ENCODE measurements at regions not wholly inside any gene's neighbourhood (a gene's known extent, or its start where the extent isn't known, plus 50 kb on each side); places are given as distances from the start of the nearest gene placed in this dataset.

DNA sequence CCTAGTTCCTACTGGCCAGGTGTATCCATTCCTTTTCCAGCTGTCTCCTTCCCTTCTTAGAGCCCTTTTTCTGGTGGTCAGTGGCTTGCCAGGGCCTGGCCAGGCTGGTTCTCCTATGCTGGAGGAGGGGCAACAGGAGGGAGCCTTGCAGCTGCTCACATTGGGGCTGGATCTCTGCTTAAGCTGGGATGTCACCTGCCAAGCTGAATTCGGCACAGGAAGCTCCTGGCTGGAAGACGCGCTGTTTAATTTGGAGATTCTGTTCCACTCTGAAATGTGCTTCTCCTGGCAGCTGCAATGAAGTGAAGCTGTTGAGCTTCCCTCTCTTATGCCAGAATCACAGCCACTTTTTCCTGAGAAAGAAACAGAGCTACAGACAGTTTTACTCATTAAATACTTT lies 56.0 kb upstream of the POU3F1 start:
- Histone ChIP-seq H3K27ac (no peak overlapping the region), H3K4me1 (ENCODE audit: low read depth) (no peaks in the 10 kb centered on the region), H3K27me3 (no peaks in the 10 kb centered on the region), H3K9me3 (ENCODE audit: low read depth) (no peaks in the 10 kb centered on the region), H3K36me3 (no peaks in the 10 kb centered on the region), H3K4me3 (no peak overlapping the region)
- no peak for DNase-seq (ENCODE audit: low read depth in 1 of 2, low spot score in 1 of 2)
- TF ChIP-seq, protein P1, sequence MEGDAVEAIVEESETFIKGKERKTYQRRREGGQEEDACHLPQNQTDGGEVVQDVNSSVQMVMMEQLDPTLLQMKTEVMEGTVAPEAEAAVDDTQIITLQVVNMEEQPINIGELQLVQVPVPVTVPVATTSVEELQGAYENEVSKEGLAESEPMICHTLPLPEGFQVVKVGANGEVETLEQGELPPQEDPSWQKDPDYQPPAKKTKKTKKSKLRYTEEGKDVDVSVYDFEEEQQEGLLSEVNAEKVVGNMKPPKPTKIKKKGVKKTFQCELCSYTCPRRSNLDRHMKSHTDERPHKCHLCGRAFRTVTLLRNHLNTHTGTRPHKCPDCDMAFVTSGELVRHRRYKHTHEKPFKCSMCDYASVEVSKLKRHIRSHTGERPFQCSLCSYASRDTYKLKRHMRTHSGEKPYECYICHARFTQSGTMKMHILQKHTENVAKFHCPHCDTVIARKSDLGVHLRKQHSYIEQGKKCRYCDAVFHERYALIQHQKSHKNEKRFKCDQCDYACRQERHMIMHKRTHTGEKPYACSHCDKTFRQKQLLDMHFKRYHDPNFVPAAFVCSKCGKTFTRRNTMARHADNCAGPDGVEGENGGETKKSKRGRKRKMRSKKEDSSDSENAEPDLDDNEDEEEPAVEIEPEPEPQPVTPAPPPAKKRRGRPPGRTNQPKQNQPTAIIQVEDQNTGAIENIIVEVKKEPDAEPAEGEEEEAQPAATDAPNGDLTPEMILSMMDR (IDR thresholded peaks at IDR 0.05; ENCODE audit: low read depth, low read length), result no peak

DNA sequence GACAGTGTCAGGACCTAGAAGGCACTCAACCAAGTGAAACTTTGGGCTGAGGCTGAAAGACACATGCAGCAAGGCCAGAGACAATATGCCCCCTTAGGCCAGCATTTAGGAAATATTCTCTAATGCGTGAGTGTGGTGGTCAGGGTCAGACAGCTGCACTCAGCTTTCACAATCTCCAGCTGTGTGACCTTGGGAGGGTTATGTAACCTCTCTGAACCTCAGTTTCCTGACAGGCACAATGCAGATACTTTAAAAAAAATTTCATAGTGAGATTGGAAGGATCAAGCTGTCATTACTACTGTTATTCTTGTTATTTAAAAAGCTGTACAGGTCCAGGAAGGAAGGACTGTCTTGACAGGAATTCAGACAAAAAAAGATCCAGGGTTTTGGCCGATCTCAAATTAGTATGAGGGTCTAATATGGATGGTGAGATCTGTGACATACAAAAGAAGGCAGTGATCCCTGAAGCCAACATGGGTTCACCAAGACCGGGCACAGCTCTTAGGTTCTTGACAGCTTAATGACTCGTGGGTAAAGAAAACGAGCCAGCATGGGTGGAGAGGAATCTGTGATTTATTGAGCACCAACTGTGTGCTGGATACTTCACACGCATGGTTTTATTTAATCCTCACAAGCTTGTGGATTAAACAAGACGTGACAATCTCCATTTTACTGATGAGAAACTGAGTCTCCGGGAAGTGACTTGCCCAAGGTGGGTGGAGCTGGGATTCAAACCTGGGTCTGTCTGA lies 54.6 kb upstream of the POU3F1 start:
- H3K27me3 ChIP-seq, result no peaks in the 10 kb centered on the region
- no peaks in the 10 kb centered on the region for H3K36me3 ChIP-seq
- TF ChIP-seq, protein P1 (IDR thresholded peaks at IDR 0.05; ENCODE audit: low read depth, low read length), result no peak
- no peak for DNase-seq (ENCODE audit: low read depth in 1 of 2, low spot score in 1 of 2)
- H3K9me3 ChIP-seq (ENCODE audit: low read depth), result no peaks in the 10 kb centered on the region
- no peaks in the 10 kb centered on the region for H3K4me1 ChIP-seq (ENCODE audit: low read depth)
- no peak overlapping the region for H3K27ac ChIP-seq
- H3K4me3 ChIP-seq, result no peak overlapping the region

DNA sequence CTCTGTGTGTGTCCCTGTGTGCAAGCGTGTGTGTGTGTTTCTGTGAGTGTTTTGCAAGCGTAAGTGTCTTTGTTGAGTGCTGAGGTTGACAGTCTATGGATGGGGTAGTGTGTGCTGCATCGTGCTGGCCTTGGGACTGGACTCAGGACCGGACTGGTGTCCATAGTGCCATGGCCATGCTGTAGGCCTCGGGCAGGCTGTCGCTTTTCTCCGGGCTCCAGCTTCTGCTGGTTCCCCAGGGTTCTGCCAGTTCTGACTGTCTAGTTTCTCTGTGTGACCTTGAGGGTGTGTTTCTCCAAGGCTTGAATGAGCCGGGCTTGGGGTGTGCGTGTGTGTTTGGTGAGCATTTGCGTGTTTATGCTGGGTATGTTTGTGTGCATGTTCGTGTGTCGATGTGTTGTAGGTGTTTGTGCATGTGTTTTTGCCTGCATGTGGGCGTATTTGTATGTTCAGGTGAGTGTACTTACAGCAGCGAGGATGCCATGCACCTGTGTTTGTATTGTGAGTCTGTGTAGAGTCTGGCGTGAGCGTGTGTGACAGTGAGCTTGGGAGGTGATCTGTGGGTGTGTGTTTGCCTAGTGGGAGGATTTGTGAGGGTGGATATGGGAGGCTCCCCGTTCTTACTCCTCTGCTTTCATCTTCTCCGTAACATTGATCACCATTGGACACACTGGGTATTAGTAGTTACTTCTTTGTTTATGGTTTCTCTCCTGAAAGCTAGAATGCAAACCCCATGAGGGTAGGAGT lies 51.7 kb upstream of the POU3F1 start:
- TF ChIP-seq, protein P1 (IDR thresholded peaks at IDR 0.05; ENCODE audit: low read depth, low read length), result no peak
- no peak overlapping the region for H3K27ac ChIP-seq

DNA sequence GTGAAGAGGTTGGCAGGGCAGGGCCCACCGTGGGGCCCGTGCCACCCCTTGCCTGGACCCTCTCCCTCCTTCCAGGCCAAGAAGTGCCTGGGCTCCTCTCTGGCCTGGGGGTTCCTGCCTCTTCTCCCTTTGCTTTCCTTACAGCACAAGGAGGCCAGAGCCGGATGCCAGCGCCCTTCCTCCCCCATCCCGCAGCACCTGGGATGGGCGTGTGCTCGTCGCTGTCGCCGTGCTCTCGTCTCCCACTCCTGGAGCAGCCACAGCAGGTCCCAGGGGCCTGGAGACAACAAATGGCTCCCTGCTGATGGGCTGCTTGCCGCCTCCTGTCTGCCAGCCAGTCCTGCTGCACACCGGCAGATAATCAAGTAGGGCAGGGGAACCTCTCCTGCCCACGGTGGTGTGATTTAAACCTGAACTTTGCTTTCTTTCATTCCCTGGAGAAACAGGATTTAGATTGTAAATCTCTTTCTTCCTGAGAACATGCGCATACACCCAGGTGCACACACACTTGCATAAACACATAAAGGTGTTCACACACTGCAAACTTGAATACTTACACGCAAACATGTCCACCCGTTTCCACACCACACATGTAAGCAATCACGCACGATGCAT lies 50.8 kb upstream of the POU3F1 start:
- Histone ChIP-seq H3K4me3 (no peak overlapping the region), H3K36me3 (no peaks in the 10 kb centered on the region), H3K4me1 (ENCODE audit: low read depth) (no peaks in the 10 kb centered on the region), H3K27me3 (no peaks in the 10 kb centered on the region), H3K27ac (no peak overlapping the region), H3K9me3 (ENCODE audit: low read depth) (no peaks in the 10 kb centered on the region)
- TF ChIP-seq, protein P1 (IDR thresholded peaks at IDR 0.05; ENCODE audit: low read depth, low read length), result no peak
- DNase-seq (ENCODE audit: low read depth in 1 of 2, low spot score in 1 of 2), result no peak

More for the DNA sequence above, 51.7 kb upstream of the POU3F1 start:
- DNase-seq (ENCODE audit: low read depth in 1 of 2, low spot score in 1 of 2), result no peak
- Histone ChIP-seq H3K27me3 (no peaks in the 10 kb centered on the region), H3K4me3 (no peak overlapping the region), H3K36me3 (no peaks in the 10 kb centered on the region), H3K9me3 (ENCODE audit: low read depth) (no peaks in the 10 kb centered on the region), H3K4me1 (ENCODE audit: low read depth) (no peaks in the 10 kb centered on the region)

Measured in cardiac muscle cell (in vitro differentiated cells and primary cell).